ENCODE measurements at regions not wholly inside any gene's neighbourhood (a gene's known extent, or its start where the extent isn't known, plus 50 kb on each side); places are given as distances from the start of the nearest gene placed in this dataset.

- DNase-seq: no peak
- no peaks in the 10 kb centered on the region for H3K36me3 ChIP-seq (ENCODE audit: control insufficient read depth in 4 of 4, insufficient read depth in 4 of 4, low read length in 3 of 4)
- H3K4me3 ChIP-seq (ENCODE audit: control insufficient read depth in 1 of 7, extremely low read depth in 1 of 7, insufficient read depth in 4 of 7, low read depth in 2 of 7, low read length in 6 of 7): no peak overlapping the region
- CTCF ChIA-PET: no interaction called here
- POLR2A ChIA-PET: no interaction called here
- no CpG with 5 or more reads among the region's 1 CpG for WGBS (ENCODE audit: insufficient coverage)
- H3K27me3 ChIP-seq (replicated peaks in 2 of 5; ENCODE audit: control insufficient read depth in 4 of 5, insufficient read depth in 5 of 5, low read length in 4 of 5): no peaks in the 10 kb centered on the region
- no peak overlapping the region for H3K27ac ChIP-seq (ENCODE audit: insufficient read depth in 1 of 2, low read depth in 1 of 2, low read length in 2 of 2, poor library complexity in 1 of 2, severe bottlenecking in 2 of 2)
- H3K4me1 ChIP-seq (ENCODE audit: control extremely low read depth in 1 of 4, control insufficient read depth in 4 of 4, insufficient read depth in 4 of 4, low read length in 3 of 4): no peaks in the 10 kb centered on the region
- H3K9me3 ChIP-seq (ENCODE audit: control extremely low read depth in 1 of 5, control insufficient read depth in 4 of 5, insufficient read depth in 2 of 5, low read depth in 1 of 5, low read length in 4 of 5): no peaks in the 10 kb centered on the region
Measured at GRCh38 chr12:80032946-80033345, 66.4 kb upstream of the OTOGL start.

- no peak for DNase-seq
- Histone ChIP-seq H3K9me3 (ENCODE audit: control extremely low read depth in 1 of 5, control insufficient read depth in 4 of 5, insufficient read depth in 2 of 5, low read depth in 1 of 5, low read length in 4 of 5) (peaks cover 0 to 3% (median 2%) of the 10 kb centered on the region in 5 experiments), H3K27ac (ENCODE audit: insufficient read depth in 1 of 2, low read depth in 1 of 2, low read length in 2 of 2, poor library complexity in 1 of 2, severe bottlenecking in 2 of 2) (no peak overlapping the region), H3K27me3 (replicated peaks in 2 of 5; ENCODE audit: control insufficient read depth in 4 of 5, insufficient read depth in 5 of 5, low read length in 4 of 5) (no peaks in the 10 kb centered on the region), H3K4me1 (ENCODE audit: control extremely low read depth in 1 of 4, control insufficient read depth in 4 of 4, insufficient read depth in 4 of 4, low read length in 3 of 4) (no peaks in the 10 kb centered on the region), H3K4me3 (ENCODE audit: control insufficient read depth in 1 of 7, extremely low read depth in 1 of 7, insufficient read depth in 4 of 7, low read depth in 2 of 7, low read length in 6 of 7) (no peak overlapping the region), H3K36me3 (ENCODE audit: control insufficient read depth in 4 of 4, insufficient read depth in 4 of 4, low read length in 3 of 4) (no peaks in the 10 kb centered on the region)
- POLR2A ChIA-PET: interaction anchor here (0.7 kb wide), 2 partner anchors 156 to 1404 kb away, joined by 3 to 6 read pairs; no protein-coding TSS in a partner anchor
- CTCF ChIA-PET: no interaction called here
- no CpG with 5 or more reads among the region's 1 CpG for WGBS (ENCODE audit: insufficient coverage)
Measured at GRCh38 chr12:80031229-80031628, 68.1 kb upstream of the OTOGL start.

GRCh38 chr12:80025638-80026037 is 73.7 kb upstream of the OTOGL start:
- H3K4me1 ChIP-seq (ENCODE audit: control extremely low read depth in 1 of 4, control insufficient read depth in 4 of 4, insufficient read depth in 4 of 4, low read length in 3 of 4): no peaks in the 10 kb centered on the region
- ChIA-PET POLR2A (no interaction called here), CTCF (interaction anchor here (0.6 kb wide), 1 partner anchor 63 kb away, joined by 3 read pairs; no protein-coding TSS in a partner anchor)
- H3K27me3 ChIP-seq (replicated peaks in 2 of 5; ENCODE audit: control insufficient read depth in 4 of 5, insufficient read depth in 5 of 5, low read length in 4 of 5): no peaks in the 10 kb centered on the region
- H3K36me3 ChIP-seq (ENCODE audit: control insufficient read depth in 4 of 4, insufficient read depth in 4 of 4, low read length in 3 of 4): no peaks in the 10 kb centered on the region
- no peak overlapping the region for H3K27ac ChIP-seq (ENCODE audit: insufficient read depth in 1 of 2, low read depth in 1 of 2, low read length in 2 of 2, poor library complexity in 1 of 2, severe bottlenecking in 2 of 2)
- peaks cover 0 to 3% (median 2%) of the 10 kb centered on the region in 5 experiments for H3K9me3 ChIP-seq (ENCODE audit: control extremely low read depth in 1 of 5, control insufficient read depth in 4 of 5, insufficient read depth in 2 of 5, low read depth in 1 of 5, low read length in 4 of 5)
- no peak overlapping the region for H3K4me3 ChIP-seq (ENCODE audit: control insufficient read depth in 1 of 7, extremely low read depth in 1 of 7, insufficient read depth in 4 of 7, low read depth in 2 of 7, low read length in 6 of 7)
- DNase-seq: no peak

GRCh38 chr12:80019691-80020090 is 79.6 kb upstream of the OTOGL start:
- Histone ChIP-seq H3K36me3 (ENCODE audit: control insufficient read depth in 4 of 4, insufficient read depth in 4 of 4, low read length in 3 of 4) (no peaks in the 10 kb centered on the region), H3K4me3 (ENCODE audit: control insufficient read depth in 1 of 7, extremely low read depth in 1 of 7, insufficient read depth in 4 of 7, low read depth in 2 of 7, low read length in 6 of 7) (no peak overlapping the region), H3K9me3 (ENCODE audit: control extremely low read depth in 1 of 5, control insufficient read depth in 4 of 5, insufficient read depth in 2 of 5, low read depth in 1 of 5, low read length in 4 of 5) (no peaks in the 10 kb centered on the region), H3K4me1 (ENCODE audit: control extremely low read depth in 1 of 4, control insufficient read depth in 4 of 4, insufficient read depth in 4 of 4, low read length in 3 of 4) (no peaks in the 10 kb centered on the region), H3K27me3 (replicated peaks in 2 of 5; ENCODE audit: control insufficient read depth in 4 of 5, insufficient read depth in 5 of 5, low read length in 4 of 5) (no peaks in the 10 kb centered on the region), H3K27ac (ENCODE audit: insufficient read depth in 1 of 2, low read depth in 1 of 2, low read length in 2 of 2, poor library complexity in 1 of 2, severe bottlenecking in 2 of 2) (no peak overlapping the region)
- CTCF ChIA-PET: no interaction called here
- DNase-seq: no peak
- no CpG with 5 or more reads among the region's 5 CpGs for WGBS (ENCODE audit: insufficient coverage)
- POLR2A ChIA-PET: no interaction called here

- H3K9me3 ChIP-seq (ENCODE audit: control extremely low read depth in 1 of 5, control insufficient read depth in 4 of 5, insufficient read depth in 2 of 5, low read depth in 1 of 5, low read length in 4 of 5): peaks cover 0 to 3% (median 0%) of the 10 kb centered on the region in 5 experiments
- no peak overlapping the region for H3K27ac ChIP-seq (ENCODE audit: insufficient read depth in 1 of 2, low read depth in 1 of 2, low read length in 2 of 2, poor library complexity in 1 of 2, severe bottlenecking in 2 of 2)
- no peak for DNase-seq
- H3K4me1 ChIP-seq (ENCODE audit: control extremely low read depth in 1 of 4, control insufficient read depth in 4 of 4, insufficient read depth in 4 of 4, low read length in 3 of 4): no peaks in the 10 kb centered on the region
- no peaks in the 10 kb centered on the region for H3K36me3 ChIP-seq (ENCODE audit: control insufficient read depth in 4 of 4, insufficient read depth in 4 of 4, low read length in 3 of 4)
- 100% methylated on average over 3 of the region's 4 CpGs for WGBS (ENCODE audit: insufficient coverage)
- ChIA-PET POLR2A (no interaction called here), CTCF (interaction anchor here (0.6 kb wide), 1 partner anchor 228 kb away, joined by 3 read pairs; no protein-coding TSS in a partner anchor)
- no peaks in the 10 kb centered on the region for H3K27me3 ChIP-seq (replicated peaks in 2 of 5; ENCODE audit: control insufficient read depth in 4 of 5, insufficient read depth in 5 of 5, low read length in 4 of 5)
- no peak overlapping the region for H3K4me3 ChIP-seq (ENCODE audit: control insufficient read depth in 1 of 7, extremely low read depth in 1 of 7, insufficient read depth in 4 of 7, low read depth in 2 of 7, low read length in 6 of 7)
Measured at GRCh38 chr12:80018119-80018518, 81.2 kb upstream of the OTOGL start.

- H3K27ac ChIP-seq (ENCODE audit: insufficient read depth in 1 of 2, low read depth in 1 of 2, low read length in 2 of 2, poor library complexity in 1 of 2, severe bottlenecking in 2 of 2): no peak overlapping the region
- ChIA-PET CTCF (no interaction called here), POLR2A (no interaction called here)
- H3K27me3 ChIP-seq (replicated peaks in 2 of 5; ENCODE audit: control insufficient read depth in 4 of 5, insufficient read depth in 5 of 5, low read length in 4 of 5): no peaks in the 10 kb centered on the region
- H3K9me3 ChIP-seq (ENCODE audit: control extremely low read depth in 1 of 5, control insufficient read depth in 4 of 5, insufficient read depth in 2 of 5, low read depth in 1 of 5, low read length in 4 of 5): peaks cover 0 to 3% (median 0%) of the 10 kb centered on the region in 5 experiments
- H3K4me3 ChIP-seq (ENCODE audit: control insufficient read depth in 1 of 7, extremely low read depth in 1 of 7, insufficient read depth in 4 of 7, low read depth in 2 of 7, low read length in 6 of 7): no peak overlapping the region
- H3K36me3 ChIP-seq (ENCODE audit: control insufficient read depth in 4 of 4, insufficient read depth in 4 of 4, low read length in 3 of 4): no peaks in the 10 kb centered on the region
- WGBS (ENCODE audit: insufficient coverage): no CpG with 5 or more reads among the region's 1 CpG
- no peaks in the 10 kb centered on the region for H3K4me1 ChIP-seq (ENCODE audit: control extremely low read depth in 1 of 4, control insufficient read depth in 4 of 4, insufficient read depth in 4 of 4, low read length in 3 of 4)
- no peak for DNase-seq
Measured at GRCh38 chr12:80017261-80017870, 82.0 kb upstream of the OTOGL start.

GRCh38 chr12:80016684-80017083 is 81.8 kb upstream of the PPP1R12A start:
- H3K4me1 ChIP-seq (ENCODE audit: control extremely low read depth in 1 of 4, control insufficient read depth in 4 of 4, insufficient read depth in 4 of 4, low read length in 3 of 4): no peaks in the 10 kb centered on the region
- no peak overlapping the region for H3K27ac ChIP-seq (ENCODE audit: insufficient read depth in 1 of 2, low read depth in 1 of 2, low read length in 2 of 2, poor library complexity in 1 of 2, severe bottlenecking in 2 of 2)
- H3K4me3 ChIP-seq (ENCODE audit: control insufficient read depth in 1 of 7, extremely low read depth in 1 of 7, insufficient read depth in 4 of 7, low read depth in 2 of 7, low read length in 6 of 7): no peak overlapping the region
- DNase-seq: no peak
- no peaks in the 10 kb centered on the region for H3K36me3 ChIP-seq (ENCODE audit: control insufficient read depth in 4 of 4, insufficient read depth in 4 of 4, low read length in 3 of 4)
- ChIA-PET POLR2A (no interaction called here), CTCF (interaction anchor here (0.9 kb wide), 1 partner anchor 17 kb away, joined by 3 read pairs; no protein-coding TSS in a partner anchor)
- WGBS (ENCODE audit: insufficient coverage): 100% methylated on average over 1 of the region's 3 CpGs
- peaks cover 0 to 3% (median 0%) of the 10 kb centered on the region in 5 experiments for H3K9me3 ChIP-seq (ENCODE audit: control extremely low read depth in 1 of 5, control insufficient read depth in 4 of 5, insufficient read depth in 2 of 5, low read depth in 1 of 5, low read length in 4 of 5)
- H3K27me3 ChIP-seq (replicated peaks in 2 of 5; ENCODE audit: control insufficient read depth in 4 of 5, insufficient read depth in 5 of 5, low read length in 4 of 5): no peaks in the 10 kb centered on the region
